GM19467 (cell line): ENCODE measurements at regions not wholly inside any gene's neighbourhood (a gene's known extent, or its start where the extent isn't known, plus 50 kb on each side); places are given as distances from the start of the nearest gene placed in this dataset.
"Not testable (repeated sequence)": the region's sequence is repeated elsewhere in the genome, so short reads cannot be mapped to it uniquely, and the experiment has no call there.

Experiments used
- ATAC-seq: cut with Tn5 transposase; IDR thresholded peaks from one replicate; pipeline ENCODE4 v1.9.1; 2021; ENCODE audit warnings: mild to moderate bottlenecking, moderate library complexity; ENCODE audit not compliant: unreplicated experiment

DNA sequence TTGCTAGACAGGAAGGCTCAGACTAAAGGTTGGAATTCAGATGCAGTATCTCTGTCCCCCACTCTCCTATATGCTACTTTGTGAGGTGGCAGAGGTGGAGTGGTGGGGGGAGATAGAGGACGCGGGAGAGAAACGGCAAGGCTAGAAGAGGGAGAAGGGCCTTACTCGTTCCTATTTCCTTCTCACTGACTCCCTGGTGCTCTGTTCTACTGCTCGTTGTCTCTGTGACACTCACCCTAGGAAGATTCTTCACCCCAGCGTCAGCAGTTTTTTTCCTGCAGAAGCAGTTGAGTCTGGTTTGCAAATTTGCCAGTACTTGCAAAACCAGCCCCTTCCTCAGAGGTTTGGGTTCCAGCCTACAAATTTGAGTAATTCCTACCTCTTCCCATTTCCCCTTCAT lies 801.1 kb upstream of the SLC35B3 start:
- no peak for ATAC-seq

DNA sequence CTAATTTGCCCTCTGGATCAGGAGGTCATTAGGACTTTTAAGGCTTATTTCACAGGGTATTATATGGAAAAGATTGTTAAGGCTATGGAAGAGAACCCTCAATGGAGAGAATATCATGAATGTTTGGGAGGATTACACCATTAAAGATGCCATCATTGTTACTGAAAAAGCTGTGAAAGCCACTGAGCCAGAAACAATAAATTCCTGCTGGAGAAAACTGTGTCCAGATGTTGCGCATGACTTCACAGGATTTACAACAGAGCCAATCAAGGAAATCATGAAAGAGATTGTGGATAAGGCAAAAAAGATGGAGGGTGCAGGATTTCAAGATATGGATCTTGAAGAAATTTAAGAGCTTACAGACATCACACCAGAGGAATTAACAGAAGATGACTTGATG lies 798.3 kb upstream of the SLC35B3 start:
- no peak for ATAC-seq

DNA sequence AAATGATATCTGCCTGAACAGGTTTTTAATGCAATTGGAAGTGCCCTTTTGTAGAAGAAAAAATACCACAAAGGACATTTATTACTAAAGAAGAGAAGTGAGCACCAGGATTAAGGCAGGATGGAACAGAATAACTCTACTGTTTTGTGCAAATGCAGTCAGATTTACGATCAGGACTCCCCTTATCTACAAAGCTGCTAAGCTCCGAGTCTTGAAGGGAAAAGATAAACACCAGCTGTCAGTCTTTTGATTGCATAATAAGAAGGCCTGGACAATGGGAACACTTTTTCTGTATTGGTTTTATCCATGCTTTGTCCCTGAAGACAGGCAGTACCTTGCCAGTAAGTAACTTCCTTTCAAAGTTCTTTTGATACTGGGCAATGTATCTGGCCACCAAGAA lies 797.9 kb upstream of the SLC35B3 start:
- no peak for ATAC-seq

DNA sequence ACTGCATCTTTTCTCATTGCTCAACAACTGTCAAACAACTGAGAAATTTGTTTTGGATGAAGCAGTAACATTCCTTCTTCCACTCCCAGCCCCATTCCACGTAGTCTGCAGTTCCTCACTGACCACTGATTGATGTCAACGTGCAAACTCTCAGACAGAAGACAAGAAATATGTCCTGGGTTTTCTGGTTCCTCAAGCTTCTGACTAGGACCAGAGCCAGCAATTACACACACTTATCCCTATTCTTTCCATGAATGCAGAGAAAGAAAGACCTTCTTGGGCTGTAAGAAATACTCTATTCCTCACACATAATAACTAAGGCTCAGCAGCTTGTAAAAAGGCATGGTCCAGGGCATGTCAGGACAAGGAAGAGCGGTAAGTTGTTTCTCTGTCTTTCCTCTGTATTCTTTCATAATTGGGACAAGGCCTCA lies 790.1 kb upstream of the SLC35B3 start:
- ATAC-seq: no peak

DNA sequence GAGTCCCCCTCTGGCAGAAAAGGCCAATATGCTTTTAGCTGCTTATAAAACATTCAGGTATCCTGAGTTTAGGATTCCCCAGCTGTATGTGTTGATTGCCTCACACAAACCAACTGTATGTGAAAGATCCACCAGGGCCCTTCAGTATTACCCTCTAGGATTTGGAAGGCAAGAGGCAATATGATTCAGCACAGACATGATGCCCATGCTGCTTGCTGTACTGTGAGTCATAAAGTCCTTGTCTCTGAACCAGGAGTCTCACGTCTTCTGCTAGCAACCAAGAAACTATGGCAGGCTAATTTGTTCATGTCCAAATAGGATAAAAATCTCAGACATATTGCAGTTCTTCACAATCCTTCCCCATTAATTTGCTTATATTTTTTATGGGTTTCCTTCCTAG lies 789.2 kb upstream of the SLC35B3 start:
- ATAC-seq: no peak

DNA sequence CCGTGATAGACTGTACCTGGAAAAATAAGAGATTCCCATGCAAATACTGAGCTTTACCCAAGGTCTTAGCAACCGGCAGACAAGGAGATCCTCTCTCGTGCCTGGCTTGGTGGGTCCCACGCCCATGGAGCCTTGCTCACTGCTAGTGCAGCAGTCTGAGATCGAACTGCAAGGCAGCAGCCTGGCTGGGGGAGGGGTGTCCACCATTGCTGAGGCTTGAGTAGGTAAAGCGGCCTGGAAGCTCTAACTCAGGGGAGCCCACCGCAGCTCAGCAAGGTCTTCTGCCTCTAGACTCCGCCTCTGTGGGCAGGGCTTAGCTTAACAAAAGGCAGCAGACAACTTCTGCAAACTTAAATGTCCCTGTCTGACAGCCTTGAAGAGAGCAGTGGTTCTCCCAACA lies 778.4 kb upstream of the SLC35B3 start:
- ATAC-seq: not testable (repeated sequence)

DNA sequence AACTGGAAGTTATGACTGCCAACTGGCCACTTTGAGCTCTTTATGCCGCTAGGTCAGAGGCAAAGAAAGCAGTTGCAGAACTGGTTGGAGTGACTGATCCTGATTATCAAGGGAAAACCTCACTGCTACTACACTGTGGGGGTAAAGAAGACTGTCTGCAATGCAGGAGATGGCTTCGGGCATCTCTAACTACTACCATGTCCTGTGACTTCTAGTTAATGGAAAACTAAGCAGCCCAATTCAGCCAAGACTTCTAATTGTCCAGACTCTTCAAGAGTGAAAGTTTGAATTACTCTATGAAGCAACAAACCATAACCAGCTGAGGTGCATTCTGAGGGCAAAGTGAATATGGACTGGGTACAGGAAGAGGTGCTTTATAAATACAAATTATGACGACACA lies 773.6 kb upstream of the SLC35B3 start:
- ATAC-seq: no peak

DNA sequence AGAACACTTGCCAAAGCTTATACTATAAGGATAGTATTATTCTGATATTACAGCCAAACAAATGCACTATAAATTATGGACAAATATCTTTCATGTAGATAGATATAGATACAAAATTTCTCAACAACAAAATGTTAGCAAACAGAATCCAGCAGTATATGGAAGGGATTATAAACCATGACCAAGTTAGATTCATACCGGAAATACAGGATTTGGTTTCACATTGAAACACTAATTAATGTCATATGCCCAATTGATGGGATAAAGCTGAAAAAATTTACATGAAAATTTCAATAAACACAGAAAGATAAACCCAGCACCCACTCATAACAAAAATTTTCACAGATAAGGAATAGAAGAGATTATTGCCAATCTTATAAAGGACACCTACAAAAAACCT lies 770.3 kb upstream of the SLC35B3 start:
- ATAC-seq: no peak

DNA sequence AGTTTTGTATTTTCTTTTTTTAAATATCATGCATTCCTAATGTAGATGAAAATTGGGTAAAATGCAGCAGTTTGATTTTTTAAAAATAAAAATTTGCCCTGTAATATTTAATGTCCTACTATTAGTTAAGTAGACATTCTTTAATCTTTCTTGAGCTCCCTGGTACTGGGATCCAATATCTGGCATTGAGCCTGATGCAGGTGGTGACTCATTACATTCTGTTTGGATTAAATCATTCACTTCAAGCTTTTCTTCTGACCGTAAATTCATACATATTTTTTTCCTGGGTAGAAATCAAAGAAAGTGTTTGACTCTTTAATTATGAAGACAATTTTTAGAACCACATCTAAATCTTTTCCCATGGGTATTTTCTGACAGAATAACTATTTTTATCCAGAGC lies 768.8 kb upstream of the SLC35B3 start:
- ATAC-seq: no peak

DNA sequence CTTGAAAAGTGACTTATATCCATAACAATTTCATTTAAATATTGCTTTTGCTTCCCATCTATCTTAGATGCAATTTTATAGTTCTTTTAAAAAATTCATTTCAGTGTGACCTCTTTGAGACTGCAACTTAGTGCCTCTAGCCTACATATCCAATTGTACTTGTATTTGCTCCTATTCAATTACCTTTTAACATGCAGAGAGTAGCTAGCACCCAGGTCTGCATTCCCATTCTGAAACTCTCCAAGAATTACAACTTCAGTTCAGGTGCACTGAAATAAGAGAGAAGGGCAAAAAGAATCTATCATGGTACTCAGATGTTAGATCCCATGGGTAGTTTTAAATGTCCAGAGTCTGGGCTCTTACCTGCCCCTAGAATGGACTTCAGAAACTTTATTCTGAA lies 765.4 kb upstream of the SLC35B3 start:
- no peak for ATAC-seq

DNA sequence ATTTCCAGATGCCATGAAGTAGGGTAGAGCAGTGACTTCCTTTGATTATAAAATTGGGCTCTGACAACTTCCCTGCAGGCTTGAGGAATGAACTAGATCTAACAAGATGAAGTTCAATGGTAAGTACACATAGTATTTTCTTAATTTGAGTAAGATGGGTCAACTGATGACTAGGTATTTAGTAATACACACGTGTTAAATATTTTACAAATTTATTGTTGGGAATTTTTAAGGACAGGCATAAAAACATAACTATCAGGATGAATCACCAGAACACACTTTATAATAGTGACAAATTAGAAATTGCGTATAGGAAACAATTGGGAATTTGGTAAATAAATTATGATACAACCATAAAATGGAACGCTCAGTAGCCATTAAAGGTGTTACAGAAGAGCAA lies 762.4 kb upstream of the SLC35B3 start:
- no peak for ATAC-seq

DNA sequence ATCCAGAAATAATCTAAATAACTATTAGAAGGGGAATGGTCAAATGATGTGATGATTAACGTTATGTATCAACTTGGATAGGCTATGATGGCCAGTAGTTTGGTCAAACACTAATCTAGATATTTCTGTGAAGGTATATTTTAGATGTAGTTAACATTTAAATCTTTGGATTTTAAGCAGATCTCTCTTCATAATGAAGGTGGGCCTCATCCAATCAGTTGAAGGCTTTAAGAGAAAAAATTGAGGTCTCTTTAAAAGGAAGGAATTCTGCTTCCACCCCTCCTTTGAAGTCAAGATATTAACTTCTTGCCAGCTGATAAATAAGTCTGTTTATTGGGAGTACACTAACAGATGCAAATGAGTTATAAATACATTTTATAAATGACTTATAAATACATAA lies 760.0 kb upstream of the SLC35B3 start:
- no peak for ATAC-seq

DNA sequence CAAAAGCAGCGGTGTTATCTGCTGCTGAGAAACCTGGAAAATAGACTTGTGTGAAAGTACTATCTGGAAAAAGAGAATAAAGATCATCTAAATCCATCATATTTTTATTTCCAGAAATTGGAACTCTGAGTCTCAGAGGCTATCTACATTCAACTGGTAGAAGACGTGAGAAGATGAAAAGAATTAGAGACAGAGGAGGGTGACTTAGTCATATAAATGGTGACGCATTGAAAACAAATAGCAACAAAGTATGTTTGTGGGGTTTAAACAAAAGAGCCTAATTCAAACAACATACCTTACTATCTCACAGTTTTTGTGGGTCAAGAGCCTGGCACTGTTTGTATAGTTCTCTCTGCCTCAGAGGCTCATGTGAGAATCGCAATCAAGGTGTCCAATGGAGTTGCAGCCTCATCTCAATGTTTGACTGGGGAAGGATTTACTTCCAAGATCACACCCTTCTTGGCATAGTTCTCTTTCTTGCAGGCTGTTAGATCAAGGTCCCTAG lies 757.1 kb upstream of the SLC35B3 start:
- no peak for ATAC-seq

DNA sequence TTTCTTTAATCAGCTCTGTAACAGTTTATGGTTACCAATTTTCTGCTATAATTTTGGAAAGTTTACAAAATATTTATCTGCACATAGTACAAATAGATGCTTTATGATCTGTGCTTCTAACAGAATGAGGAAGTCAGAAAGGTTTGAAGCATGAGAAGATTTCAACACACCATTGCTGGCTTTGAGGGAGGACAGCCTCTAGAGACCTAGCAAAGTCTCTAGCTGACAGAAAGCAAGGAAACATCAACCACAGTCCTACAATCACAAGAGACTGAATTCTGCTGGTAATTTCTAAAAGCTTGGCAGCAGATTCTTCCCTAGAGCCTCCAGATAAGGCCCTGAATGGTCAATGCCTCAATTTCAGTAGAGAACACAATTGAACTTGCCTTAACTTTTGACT lies 750.8 kb upstream of the SLC35B3 start:
- ATAC-seq: no peak

DNA sequence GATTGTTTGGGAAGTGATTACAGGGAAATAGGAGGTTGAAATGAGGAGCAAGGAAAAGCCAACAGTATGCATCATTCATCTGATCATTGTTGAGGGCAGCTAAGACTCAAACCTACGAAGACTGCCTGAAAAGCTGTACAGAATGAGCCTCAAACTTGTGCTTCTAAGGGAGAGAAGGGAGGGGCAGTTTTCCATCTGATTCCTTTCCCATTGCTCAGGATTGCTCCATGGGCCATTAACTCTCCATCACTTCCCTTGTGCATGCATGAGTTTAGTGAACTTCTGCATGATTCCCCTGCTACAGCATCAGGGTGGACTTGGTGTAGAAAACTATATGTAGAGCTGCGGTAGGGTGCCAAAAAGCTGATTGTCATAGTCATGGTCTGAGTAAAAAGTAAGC lies 742.7 kb upstream of the SLC35B3 start:
- no peak for ATAC-seq

DNA sequence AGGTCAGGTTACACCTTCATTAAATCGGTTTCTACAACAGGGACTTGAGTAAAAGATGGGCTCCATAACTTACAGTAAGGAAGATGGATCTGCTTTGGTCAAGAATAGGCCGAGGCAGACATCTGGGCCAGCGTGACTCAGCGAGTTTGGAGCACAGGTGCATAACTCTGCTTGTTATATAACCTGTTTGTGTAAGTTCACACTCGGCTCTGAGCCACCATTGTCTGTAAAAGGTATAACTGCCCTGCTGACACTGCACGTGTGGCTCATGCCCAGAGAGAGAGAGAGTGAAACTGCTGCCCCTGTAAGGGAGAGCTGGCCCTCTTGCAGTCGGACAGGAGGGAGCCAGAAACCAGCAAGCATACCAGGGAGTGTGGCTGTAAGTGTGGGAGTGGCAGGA lies 737.9 kb upstream of the SLC35B3 start:
- no peak for ATAC-seq

DNA sequence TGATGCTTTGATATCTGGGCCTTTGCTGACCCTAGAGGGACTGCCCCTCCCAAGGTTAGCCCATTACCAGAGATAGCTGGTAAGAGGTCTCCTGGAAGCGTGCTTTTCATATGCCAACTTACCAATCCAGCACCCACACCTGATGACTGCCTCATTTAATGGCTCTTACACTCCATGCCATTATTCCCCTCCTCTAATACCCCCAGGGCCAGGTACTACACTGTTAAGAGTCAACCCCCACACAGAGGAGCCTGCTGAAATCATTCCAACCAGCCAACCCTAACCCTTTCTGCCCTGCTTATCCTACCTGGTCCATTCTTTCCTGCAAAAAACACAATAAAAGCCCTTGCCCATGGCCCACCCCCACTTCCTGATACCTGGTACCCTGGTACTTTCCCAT lies 736.8 kb upstream of the SLC35B3 start:
- no peak for ATAC-seq

DNA sequence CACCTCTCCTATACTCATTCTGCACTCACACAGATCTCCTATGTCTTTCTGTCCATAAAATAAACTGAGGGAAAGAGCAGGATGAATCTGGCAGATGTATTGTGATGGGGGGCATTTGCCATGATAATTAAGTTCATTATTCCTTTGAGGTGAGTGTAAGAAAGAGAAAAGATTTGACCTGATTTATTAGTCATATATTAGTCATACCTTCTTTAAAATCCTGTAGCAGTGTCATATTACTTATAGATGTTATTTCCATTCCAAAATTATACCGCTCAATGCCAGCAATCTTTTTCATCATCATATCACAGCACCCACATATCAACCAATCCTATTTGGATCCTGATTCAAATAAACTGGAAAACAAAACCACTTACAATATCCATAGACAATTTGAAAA lies 733.3 kb upstream of the SLC35B3 start:
- no peak for ATAC-seq

DNA sequence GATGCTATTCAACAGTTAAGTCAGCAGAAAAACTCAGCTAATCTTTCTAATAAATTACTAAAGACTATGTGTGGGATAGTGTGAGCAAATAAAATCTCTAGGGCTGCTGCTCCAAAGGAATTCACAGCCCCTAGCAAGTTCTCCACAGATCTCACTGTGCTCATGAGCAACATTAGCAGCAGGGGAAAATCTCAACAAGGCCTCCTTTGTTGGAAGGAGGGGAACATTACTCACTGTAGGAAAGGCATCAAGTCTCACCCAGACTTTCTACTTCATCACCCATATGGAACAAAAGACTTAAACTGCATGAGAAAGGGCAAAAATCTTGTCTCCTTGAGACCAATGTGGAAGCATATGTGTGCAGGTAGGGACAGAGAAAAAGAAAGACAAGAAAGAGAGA lies 726.4 kb upstream of the SLC35B3 start:
- ATAC-seq: no peak

DNA sequence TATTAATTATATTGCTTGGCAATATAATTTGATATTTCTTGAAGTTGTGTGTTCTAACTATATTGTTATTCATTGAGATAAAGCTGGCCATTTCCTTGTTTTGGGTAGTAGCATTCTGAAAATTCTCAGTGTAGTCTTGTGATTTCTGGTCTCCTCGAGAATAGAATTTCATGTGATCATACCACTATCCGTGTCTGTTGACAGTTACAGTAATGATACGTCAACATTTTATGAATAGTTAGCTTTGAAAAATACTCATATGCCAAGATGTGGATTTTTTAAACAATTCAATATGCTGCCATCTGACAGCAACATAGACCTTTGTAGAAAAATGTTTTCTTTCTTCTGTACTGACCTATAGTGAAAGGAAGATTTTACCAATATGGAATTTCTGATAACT lies 723.7 kb upstream of the SLC35B3 start:
- no peak for ATAC-seq

DNA sequence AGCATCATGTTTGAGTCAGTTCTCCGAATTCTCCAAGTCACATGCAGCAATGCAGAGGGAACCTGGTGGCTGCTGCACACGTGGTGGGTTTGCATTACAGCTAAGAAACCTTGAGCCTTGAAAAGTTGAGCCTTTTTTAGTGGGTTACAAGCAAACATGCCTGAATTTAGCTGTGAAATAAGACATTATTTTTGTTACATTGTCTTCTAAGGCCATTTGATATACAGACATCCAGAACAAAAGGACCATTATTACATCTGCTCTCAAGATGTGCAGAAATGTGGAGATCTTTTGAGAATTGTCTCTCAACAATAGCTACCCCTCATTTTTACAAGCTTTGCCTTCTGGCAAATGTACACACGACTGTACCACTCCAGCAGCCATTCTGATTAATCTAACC lies 720.5 kb upstream of the SLC35B3 start:
- no peak for ATAC-seq

DNA sequence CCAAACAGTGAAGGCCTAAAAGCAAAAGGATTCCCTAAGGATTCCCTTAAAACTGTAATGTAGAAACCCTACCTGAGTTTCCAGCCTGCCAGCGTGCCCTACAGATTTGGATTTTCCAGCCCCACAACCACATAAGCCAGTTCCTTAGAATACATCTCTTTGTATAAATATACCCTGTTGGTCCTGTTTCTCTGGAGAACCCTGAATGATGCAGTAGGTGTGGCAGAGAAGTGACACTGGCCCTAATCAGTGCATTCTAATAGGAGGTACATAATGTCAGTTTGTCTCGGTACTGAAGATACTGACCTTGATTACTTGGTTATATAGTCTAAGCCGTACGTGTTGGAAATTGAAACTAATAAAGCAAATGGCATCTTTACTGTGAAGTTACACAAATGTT lies 707.8 kb upstream of the SLC35B3 start:
- no peak for ATAC-seq

DNA sequence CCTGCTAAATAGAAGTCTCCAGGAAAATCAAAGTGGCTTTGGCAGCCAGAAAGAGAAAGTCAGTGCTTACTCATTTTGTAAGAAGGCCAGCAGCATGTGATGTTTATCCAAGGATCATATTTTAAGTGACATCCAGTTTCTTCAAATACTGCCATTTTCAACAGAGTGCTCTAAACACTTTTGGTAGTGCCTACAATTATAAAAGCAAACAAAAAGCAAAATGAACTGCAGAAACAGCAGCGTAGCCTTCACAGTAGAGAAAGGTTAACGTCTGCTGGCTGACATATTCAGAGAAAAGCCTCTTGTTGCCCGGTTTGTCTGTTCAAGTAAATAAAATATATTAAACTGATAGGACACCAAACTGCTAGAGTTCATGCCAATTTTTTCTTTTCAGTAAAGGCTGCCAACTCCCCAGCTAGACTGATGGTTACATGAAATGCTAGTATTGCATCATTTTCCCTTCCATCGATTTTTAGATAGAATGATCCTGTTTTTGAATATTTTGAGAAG lies 705.7 kb upstream of the SLC35B3 start:
- no peak for ATAC-seq

DNA sequence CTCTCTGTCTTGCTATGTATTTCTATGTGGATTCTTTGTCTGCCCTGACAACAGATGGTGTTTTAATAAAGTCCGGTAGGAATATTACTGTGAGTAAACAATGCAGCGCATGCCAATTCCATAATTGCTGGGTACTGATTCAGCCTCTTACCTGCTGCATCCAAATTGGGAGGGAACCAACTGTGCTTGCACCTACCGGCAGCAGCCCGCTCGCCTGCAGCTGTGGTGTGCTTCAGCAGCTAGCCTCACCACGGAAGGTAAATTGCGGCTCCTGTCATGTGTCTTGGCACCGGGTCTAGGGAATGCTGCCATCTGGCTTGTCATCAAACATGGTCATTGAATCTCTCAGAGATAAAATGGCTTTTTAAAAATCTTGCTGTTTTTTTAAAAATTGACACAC lies 704.8 kb upstream of the SLC35B3 start:
- ATAC-seq: no peak
